ENCODE measurements at regions not wholly inside any gene's neighbourhood (a gene's known extent, or its start where the extent isn't known, plus 50 kb on each side); places are given as distances from the start of the nearest gene placed in this dataset.

DNA sequence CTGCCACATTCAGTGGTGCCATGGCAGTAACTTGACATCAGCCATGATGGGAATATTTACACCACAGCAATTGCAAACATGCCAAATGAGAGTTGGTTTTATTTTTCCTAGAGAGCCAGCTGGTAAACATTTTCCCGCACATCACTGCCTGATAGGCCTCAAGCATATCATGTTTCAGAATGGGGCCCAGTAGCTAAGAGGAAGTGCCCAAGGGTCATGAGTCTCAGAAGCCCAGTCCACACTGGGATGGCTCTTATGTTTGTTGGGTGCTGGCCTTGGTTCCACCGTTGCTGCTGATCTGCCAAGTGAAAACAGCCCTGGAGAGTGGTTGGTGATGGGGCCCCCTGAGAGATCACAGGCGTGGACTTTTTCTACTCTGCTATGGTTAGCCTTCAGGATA lies 64.3 kb upstream of the NAV2 start:
- H3K4me1 ChIP-seq = no peaks in the 10 kb centered on the region
- H3K27ac ChIP-seq = no peak overlapping the region
- no peak overlapping the region for H3K4me3 ChIP-seq
- ATAC-seq = no peak
- TF ChIP-seq, protein P1, sequence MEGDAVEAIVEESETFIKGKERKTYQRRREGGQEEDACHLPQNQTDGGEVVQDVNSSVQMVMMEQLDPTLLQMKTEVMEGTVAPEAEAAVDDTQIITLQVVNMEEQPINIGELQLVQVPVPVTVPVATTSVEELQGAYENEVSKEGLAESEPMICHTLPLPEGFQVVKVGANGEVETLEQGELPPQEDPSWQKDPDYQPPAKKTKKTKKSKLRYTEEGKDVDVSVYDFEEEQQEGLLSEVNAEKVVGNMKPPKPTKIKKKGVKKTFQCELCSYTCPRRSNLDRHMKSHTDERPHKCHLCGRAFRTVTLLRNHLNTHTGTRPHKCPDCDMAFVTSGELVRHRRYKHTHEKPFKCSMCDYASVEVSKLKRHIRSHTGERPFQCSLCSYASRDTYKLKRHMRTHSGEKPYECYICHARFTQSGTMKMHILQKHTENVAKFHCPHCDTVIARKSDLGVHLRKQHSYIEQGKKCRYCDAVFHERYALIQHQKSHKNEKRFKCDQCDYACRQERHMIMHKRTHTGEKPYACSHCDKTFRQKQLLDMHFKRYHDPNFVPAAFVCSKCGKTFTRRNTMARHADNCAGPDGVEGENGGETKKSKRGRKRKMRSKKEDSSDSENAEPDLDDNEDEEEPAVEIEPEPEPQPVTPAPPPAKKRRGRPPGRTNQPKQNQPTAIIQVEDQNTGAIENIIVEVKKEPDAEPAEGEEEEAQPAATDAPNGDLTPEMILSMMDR (IDR thresholded peaks at IDR 0.05) = no peak
- H3K27me3 ChIP-seq (ENCODE audit: insufficient read depth in 3 of 3, low read length in 2 of 3) = no peaks in the 10 kb centered on the region
- 64 to 70% (median 65%) methylated on average over 3 of the region's 3 CpGs for WGBS, 3 donors
- H3K36me3 ChIP-seq (ENCODE audit: insufficient read depth in 1 of 2, low read depth in 1 of 2) = no peaks in the 10 kb centered on the region
- no peaks in the 10 kb centered on the region for H3K9me3 ChIP-seq
- intact Hi-C loops (cut with DNase I) = no loop called here
- DNase-seq = no peak

DNA sequence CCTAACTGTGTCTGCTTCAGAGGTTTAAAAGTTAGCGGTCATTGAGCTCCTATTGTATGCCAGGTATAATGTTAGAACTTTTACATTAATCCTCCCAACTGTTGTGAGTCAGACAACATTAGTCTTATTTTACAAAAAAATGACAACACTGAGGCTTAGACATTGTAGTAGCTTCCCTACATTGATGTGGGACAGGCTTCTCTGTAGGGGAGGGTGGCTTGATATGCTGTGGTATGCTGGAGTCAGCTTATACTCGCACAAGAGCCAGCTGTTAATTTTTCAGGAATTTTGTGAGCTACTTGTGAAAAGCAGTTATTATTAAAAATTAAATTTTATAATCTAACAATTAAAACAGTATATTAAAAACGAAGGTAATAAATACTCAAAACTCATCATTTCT lies 64.8 kb upstream of the NAV2 start:
- intact Hi-C loops (cut with DNase I) = no loop called here
- Histone ChIP-seq H3K27me3 (ENCODE audit: insufficient read depth in 3 of 3, low read length in 2 of 3) (no peaks in the 10 kb centered on the region), H3K4me1 (no peaks in the 10 kb centered on the region), H3K27ac (no peak overlapping the region), H3K4me3 (no peak overlapping the region), H3K9me3 (no peaks in the 10 kb centered on the region), H3K36me3 (ENCODE audit: insufficient read depth in 1 of 2, low read depth in 1 of 2) (no peaks in the 10 kb centered on the region)
- ATAC-seq (no peak), DNase-seq (no peak)
- 92 to 96% (median 95%) methylated on average over 3 of the region's 3 CpGs for WGBS, 3 donors
- TF ChIP-seq, protein P1 (IDR thresholded peaks at IDR 0.05) = no peak

DNA sequence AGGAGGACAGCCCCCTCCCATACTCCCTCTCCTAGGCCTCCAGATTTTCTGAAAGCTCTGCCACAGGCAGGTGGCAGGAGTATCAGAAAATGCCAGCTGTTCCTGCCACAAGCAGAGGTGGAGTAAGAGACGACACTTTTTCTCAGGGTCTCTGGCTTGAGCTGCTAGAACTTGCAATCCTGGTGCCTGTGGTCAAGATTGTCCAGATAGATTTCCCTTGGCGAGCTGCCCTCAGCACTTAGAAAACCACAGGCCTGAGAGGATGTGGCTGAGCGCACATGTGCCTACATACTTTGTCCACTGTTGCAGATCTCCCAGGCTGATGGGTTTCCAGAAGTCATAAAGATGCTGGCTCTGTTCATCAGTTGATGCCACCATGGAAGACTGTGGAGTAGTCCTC lies 65.7 kb upstream of the NAV2 start:
- no peaks in the 10 kb centered on the region for H3K9me3 ChIP-seq
- peak in 1 of 4 donors; percentile 25 for ATAC-seq
- H3K27me3 ChIP-seq (ENCODE audit: insufficient read depth in 3 of 3, low read length in 2 of 3) = no peaks in the 10 kb centered on the region
- H3K4me3 ChIP-seq = no peak overlapping the region
- WGBS, 3 donors = 73 to 82% (median 81%) methylated on average over 3 of the region's 3 CpGs
- H3K36me3 ChIP-seq (ENCODE audit: insufficient read depth in 1 of 2, low read depth in 1 of 2) = no peaks in the 10 kb centered on the region
- H3K27ac ChIP-seq = no peak overlapping the region
- no peaks in the 10 kb centered on the region for H3K4me1 ChIP-seq
- DNase-seq = peak in 1 of 2 donors; percentile 30
- TF ChIP-seq, protein P1 (IDR thresholded peaks at IDR 0.05) = no peak
- intact Hi-C loops (cut with DNase I) = no loop called here

DNA sequence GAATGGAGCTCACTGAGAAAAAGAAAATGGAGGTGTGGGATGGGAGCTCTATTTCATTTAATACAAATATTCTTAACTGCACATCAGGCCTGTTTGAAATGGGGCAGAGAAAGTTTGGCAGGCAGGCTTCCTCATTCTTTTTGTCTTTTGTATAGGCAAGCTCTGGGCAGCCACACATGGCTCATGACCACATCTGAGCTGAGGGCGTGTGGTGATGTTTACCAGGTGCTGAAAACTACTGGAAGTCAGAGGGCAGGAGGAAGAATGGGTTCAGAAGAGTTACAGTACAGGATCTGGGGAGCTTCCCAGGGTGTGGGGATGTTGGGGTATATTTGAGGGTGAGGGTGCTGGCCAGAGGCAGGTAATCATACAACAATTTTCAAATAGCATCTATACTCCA lies 66.3 kb upstream of the NAV2 start:
- DNase-seq = no peak
- 83 to 96% (median 93%) methylated on average over 1 of the region's 1 CpG for WGBS, 3 donors
- H3K4me1 ChIP-seq = no peaks in the 10 kb centered on the region
- peak in 1 of 4 donors; percentile 9 for ATAC-seq
- no peaks in the 10 kb centered on the region for H3K36me3 ChIP-seq (ENCODE audit: insufficient read depth in 1 of 2, low read depth in 1 of 2)
- TF ChIP-seq, protein P1 (IDR thresholded peaks at IDR 0.05) = no peak
- no peaks in the 10 kb centered on the region for H3K27me3 ChIP-seq (ENCODE audit: insufficient read depth in 3 of 3, low read length in 2 of 3)
- H3K9me3 ChIP-seq = no peaks in the 10 kb centered on the region
- no peak overlapping the region for H3K4me3 ChIP-seq
- no peak overlapping the region for H3K27ac ChIP-seq
- intact Hi-C loops (cut with DNase I) = no loop called here

DNA sequence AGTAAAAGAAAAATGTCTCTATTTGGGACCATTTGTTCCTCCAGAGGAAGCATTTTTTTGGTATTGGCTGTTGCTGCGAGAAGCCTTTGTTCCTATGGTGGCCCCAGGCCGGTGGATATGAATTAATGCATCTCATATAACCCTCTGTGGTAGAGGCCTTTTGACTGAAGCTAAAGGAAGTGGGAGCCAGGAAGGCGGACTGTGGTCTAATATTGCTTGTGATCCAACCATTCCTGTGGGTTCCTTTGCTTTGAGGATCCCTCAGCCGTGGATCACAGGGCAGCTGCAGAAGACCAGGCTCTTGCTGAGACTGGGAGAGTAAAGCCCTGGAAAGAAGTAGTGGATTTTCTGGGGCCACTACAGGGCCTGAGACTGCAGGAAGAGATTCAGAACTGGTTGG lies 68.3 kb upstream of the NAV2 start:
- Histone ChIP-seq H3K4me1 (no peaks in the 10 kb centered on the region), H3K36me3 (ENCODE audit: insufficient read depth in 1 of 2, low read depth in 1 of 2) (no peaks in the 10 kb centered on the region), H3K27ac (no peak overlapping the region), H3K9me3 (no peaks in the 10 kb centered on the region), H3K4me3 (no peak overlapping the region), H3K27me3 (ENCODE audit: insufficient read depth in 3 of 3, low read length in 2 of 3) (no peaks in the 10 kb centered on the region)
- TF ChIP-seq, protein P1 (IDR thresholded peaks at IDR 0.05) = no peak
- no peak for DNase-seq
- intact Hi-C loops (cut with DNase I) = no loop called here
- ATAC-seq = no peak
- WGBS, 3 donors = 91 to 95% (median 95%) methylated on average over 4 of the region's 4 CpGs
